HCT116 (cell line): ENCODE measurements at regions not wholly inside any gene's neighbourhood (a gene's known extent, or its start where the extent isn't known, plus 50 kb on each side); places are given as distances from the start of the nearest gene placed in this dataset.

ENCODE experiments used
- ATAC-seq: fragments of 200-7000 bp; cut with Tn5 transposase; 2 replicates; pipeline ENCODE4 v1.9.1; 2020; ENCODE audit warnings: mild to moderate bottlenecking, moderate library complexity
- BruUV-seq: library from RNA; stranded (reverse); fragments of 400-500 nt; replicated peaks from 2 replicates; lab custom pipeline; 2021; lab: Mats Ljungman, UMichigan
- CTCF ChIA-PET: fragments of 300-600 bp; sonication (Branson Sonifier 250); formaldehyde crosslinking; loops from one replicate; lab custom pipeline; 2021; ENCODE audit warnings: antibody characterized with exemption; lab: Charles Lee
- POLR2A ChIA-PET: fragments of 300-600, 350-600 bp; sonication (Branson Sonifier 250); formaldehyde crosslinking; loops from one replicate; lab custom pipeline; 2021; ENCODE audit warnings: antibody characterized with exemption; lab: Charles Lee
- RAD21 ChIA-PET, 2 experiments: fragments of 300-600 bp; sonication (Branson Sonifier 250); formaldehyde crosslinking; loops; one replicate each; lab custom pipeline; 2023; ENCODE audit warnings: low total read pairs in 2 of 2; ENCODE audit not compliant: uncharacterized antibody in 2 of 2, unreplicated experiment in 2 of 2, low non-redundant PET in 1 of 2; lab: Charles Lee
- DNase-seq: peaks from one replicate; pipeline ENCODE4 v3.0.0-alpha.2; 2010; ENCODE audit warnings: low read depth, low spot score
- H2AFZ ChIP-seq: fragments of 200-600 bp; shearing (Covaris generic), sonication (generic); 2 replicates; pipeline ENCODE4 v1.6.1; 2017; ENCODE audit warnings: low read depth, mixed run types, mixed read lengths, antibody characterized with exemption, low read length; ENCODE audit not compliant: poor library complexity, severe bottlenecking
- H3K27ac ChIP-seq: 2 replicates; pipeline ENCODE4 v1.5.1; 2012; ENCODE audit warnings: low read depth, low read length
- H3K27me3 ChIP-seq: fragments of 200-600 bp; sonication (generic); 2 replicates; pipeline ENCODE4 v1.6.1; 2016; ENCODE audit warnings: mixed run types, low read length, mixed read lengths; ENCODE audit not compliant: insufficient read depth
- H3K36me3 ChIP-seq, 2 experiments: fragments of 200-500 bp in 1 of 2; fragments of 200-600 bp in 1 of 2; sonication (Bioruptor generic) in 1 of 2; sonication (generic) in 1 of 2; 2 replicates each; pipeline versions ENCODE4 v1.5.1 to v1.6.1; 2014 to 2016; ENCODE audit warnings: low read length in 2 of 2, inconsistent platforms in 1 of 2, mixed read lengths in 1 of 2, mixed run types in 1 of 2; ENCODE audit not compliant: insufficient read depth in 2 of 2, control insufficient read depth in 1 of 2
- H3K4me1 ChIP-seq, 2 experiments: fragments of 200-600 bp in 1 of 2; sonication (generic) in 1 of 2; 2 replicates each; pipeline versions ENCODE4 v1.5.1 to v1.6.1; 2012 to 2017; ENCODE audit warnings: low read length in 2 of 2, inconsistent platforms in 1 of 2, mild to moderate bottlenecking in 1 of 2, mixed read lengths in 1 of 2, mixed run types in 1 of 2, moderate library complexity in 1 of 2; ENCODE audit not compliant: insufficient read depth in 2 of 2, control insufficient read depth in 1 of 2
- H3K4me2 ChIP-seq: fragments of 200-600 bp; sonication (generic); 2 replicates; pipeline ENCODE4 v1.6.1; 2017; ENCODE audit warnings: mixed run types, low read length, mixed read lengths
- H3K4me3 ChIP-seq, 2 experiments: fragments of 200-600 bp in 1 of 2; sonication (generic) in 1 of 2; replicated peaks in 1 of 2; 2 replicates each; pipeline ENCODE4 v1.5.1; 2011 to 2016; ENCODE audit warnings: low read length in 2 of 2, control low read depth in 1 of 2, low read depth in 1 of 2, mild to moderate bottlenecking in 1 of 2, mixed read lengths in 1 of 2, mixed run types in 1 of 2
- H3K79me2 ChIP-seq: fragments of 200-600 bp; sonication (generic); 2 replicates; pipeline ENCODE4 v1.6.1; 2017; ENCODE audit warnings: mild to moderate bottlenecking, mixed run types, low read length, moderate library complexity, mixed read lengths; ENCODE audit not compliant: insufficient read depth
- H3K9ac ChIP-seq: fragments of 200-600 bp; sonication (generic); 2 replicates; pipeline ENCODE4 v1.6.1; 2016; ENCODE audit warnings: low read length, mixed read lengths
- H3K9me2 ChIP-seq: fragments of 200-600 bp; sonication (generic), shearing (Covaris generic); 2 replicates; pipeline ENCODE4 v1.6.1; 2017; ENCODE audit warnings: mixed run types, mild to moderate bottlenecking, moderate library complexity; ENCODE audit not compliant: insufficient read depth
- H3K9me3 ChIP-seq, 2 experiments: fragments of 200-500 bp in 1 of 2; fragments of 200-600 bp in 1 of 2; sonication (Bioruptor generic) in 1 of 2; sonication (generic) in 1 of 2; 2 replicates each; pipeline ENCODE4 v1.6.1; 2014 to 2017; ENCODE audit warnings: low read length in 2 of 2, mixed read lengths in 2 of 2, inconsistent platforms in 1 of 2, low read depth in 1 of 2, mild to moderate bottlenecking in 1 of 2, mixed run types in 1 of 2, moderate library complexity in 1 of 2; ENCODE audit not compliant: control insufficient read depth in 1 of 2, insufficient read depth in 1 of 2
- H4K20me1 ChIP-seq: fragments of 200-600 bp; sonication (generic), shearing (Covaris generic); 2 replicates; pipeline ENCODE4 v1.6.1; 2017; ENCODE audit warnings: mixed run types, mild to moderate bottlenecking, moderate library complexity; ENCODE audit not compliant: insufficient read depth
- CBX3 ChIP-seq: IDR thresholded peaks from 2 replicates; pipeline ENCODE4 v1.6.1; 2012; ENCODE audit warnings: low read depth
- CEBPB ChIP-seq: IDR thresholded peaks from 2 replicates; pipeline ENCODE4 v1.6.1; 2012; ENCODE audit warnings: low read depth
- EGR1 ChIP-seq: IDR thresholded peaks from 2 replicates; pipeline ENCODE4 v1.6.1; 2012; ENCODE audit warnings: low read depth
- ELF1 ChIP-seq: IDR thresholded peaks from 2 replicates; pipeline ENCODE4 v1.6.1; 2012; ENCODE audit warnings: low read depth, borderline replicate concordance
- EZH2 ChIP-seq: fragments of 200-600 bp; sonication (generic); IDR thresholded peaks from 2 replicates; pipeline ENCODE4 v1.6.1; 2017; ENCODE audit warnings: antibody characterized with exemption, mixed run types
- EZH2phosphoT487 ChIP-seq: fragments of 200-600 bp; IDR thresholded peaks from 2 replicates; pipeline ENCODE4 v1.6.1; 2018; ENCODE audit warnings: antibody characterized with exemption, borderline replicate concordance
- FOSL1 ChIP-seq: IDR thresholded peaks from 2 replicates; pipeline ENCODE4 v1.6.1; 2012; ENCODE audit warnings: low read depth
- JUND ChIP-seq: IDR thresholded peaks from 2 replicates; pipeline ENCODE4 v1.6.1; 2012
- POLR2A ChIP-seq: IDR thresholded peaks from 2 replicates; pipeline ENCODE4 v1.7.0; 2011; ENCODE audit warnings: borderline replicate concordance; ENCODE audit not compliant: insufficient read depth, insufficient read length; ENCODE audit errors: extremely low read depth
- POLR2AphosphoS5 ChIP-seq: IDR thresholded peaks from 2 replicates; pipeline ENCODE4 v1.6.1; 2011; ENCODE audit warnings: mild to moderate bottlenecking, low read depth, low read length, moderate library complexity
- RAD21 ChIP-seq: IDR thresholded peaks from 2 replicates; pipeline ENCODE4 v1.6.1; 2012; ENCODE audit warnings: low read depth, mild to moderate bottlenecking
- REST ChIP-seq: IDR thresholded peaks from 2 replicates; pipeline ENCODE4 v1.6.1; 2012; ENCODE audit warnings: low read depth
- SIN3A ChIP-seq: IDR thresholded peaks from 2 replicates; pipeline ENCODE4 v1.6.1; 2012; ENCODE audit warnings: low read depth
- SP1 ChIP-seq: IDR thresholded peaks from 2 replicates; pipeline ENCODE4 v1.6.1; 2012; ENCODE audit warnings: low read depth
- SRF ChIP-seq: IDR thresholded peaks from 2 replicates; pipeline ENCODE4 v1.6.1; 2012; ENCODE audit warnings: low read depth
- YY1 ChIP-seq: IDR thresholded peaks from 2 replicates; pipeline ENCODE4 v1.6.1; 2011; ENCODE audit warnings: low read length, low read depth, moderate library complexity, mild to moderate bottlenecking; ENCODE audit not compliant: insufficient replicate concordance; ENCODE audit errors: extremely low read depth
- ZNF274 ChIP-seq: fragments of 200-500 bp; sonication (Bioruptor generic); IDR thresholded peaks from 2 replicates; pipeline ENCODE4 v1.6.1; 2014; ENCODE audit warnings: mild to moderate bottlenecking, low read depth, low read length, inconsistent platforms
- intact Hi-C: fragments of 100-400 bp; cut with micrococcal nuclease; formaldehyde crosslinking; loops from 2 replicates; pipeline ENCODE4 v1.10.0; 2022
- TF ChIP-seq, protein P1 (sequence below): IDR thresholded peaks from 2 replicates; pipeline ENCODE4 v1.6.1; 2011; ENCODE audit warnings: mild to moderate bottlenecking, low read length, moderate library complexity; ENCODE audit not compliant: insufficient replicate concordance; ENCODE audit errors: extremely low read depth

DNA sequence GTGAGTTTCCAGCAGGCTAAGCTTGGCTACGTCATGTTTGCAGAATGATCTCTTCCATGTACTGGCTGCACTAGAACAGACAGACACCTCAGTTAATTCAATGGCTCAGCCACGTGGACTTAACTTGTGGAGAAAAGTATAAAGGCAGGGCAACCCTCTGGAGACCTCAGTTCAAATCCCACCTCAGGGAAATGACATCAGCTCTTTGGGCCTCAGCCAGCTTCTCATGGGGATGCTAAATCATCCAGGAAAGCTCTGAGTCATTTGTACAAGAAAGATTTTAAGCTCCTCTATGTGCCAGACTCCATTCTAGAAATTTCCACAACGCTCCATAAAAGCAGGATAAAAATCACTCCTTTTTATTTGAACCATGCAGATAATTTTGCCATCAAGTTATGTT, 128.5 kb upstream of the SALL4 start:
- DNase-seq (peak; percentile 6), ATAC-seq (no peak)
- no peaks in the 10 kb centered on the region for H3K36me3 ChIP-seq
- intact Hi-C loops: no loop called here
- H3K4me2 ChIP-seq: peak overlapping the region; percentile 22
- no peak overlapping the region for H2AFZ ChIP-seq
- H3K4me1 ChIP-seq: peaks cover 4 to 14% of the 10 kb centered on the region in 2 experiments; a peak in 2 of 4 replicates
- ChIA-PET POLR2A (interaction anchor here (1.3 kb wide), 1 partner anchor 23 kb away, joined by 3 read pairs; no protein-coding TSS in a partner anchor), RAD21 (no interaction called here), CTCF (interaction anchor here (1.2 to 1.4 kb wide), 2 partner anchors 11 to 36 kb away, joined by 3 to 6 read pairs; no protein-coding TSS in a partner anchor)
- H4K20me1 ChIP-seq: no peaks in the 10 kb centered on the region
- no peaks in the 10 kb centered on the region for H3K9me3 ChIP-seq
- H3K9ac ChIP-seq: no peak overlapping the region
- no peaks in the 10 kb centered on the region for H3K79me2 ChIP-seq
- H3K27ac ChIP-seq: no peak overlapping the region
- TF ChIP-seq JUND (0 out of 2 replicates have a peak, but pooled peaks have one; percentile 8), POLR2A (no peak)
- TF ChIP-seq, all 23 proteins: peak for 1
- H3K9me2 ChIP-seq: no peaks in the 10 kb centered on the region
- no TSS peak for BruUV-seq
- no peak overlapping the region for H3K4me3 ChIP-seq
- H3K27me3 ChIP-seq: no peaks in the 10 kb centered on the region

DNA sequence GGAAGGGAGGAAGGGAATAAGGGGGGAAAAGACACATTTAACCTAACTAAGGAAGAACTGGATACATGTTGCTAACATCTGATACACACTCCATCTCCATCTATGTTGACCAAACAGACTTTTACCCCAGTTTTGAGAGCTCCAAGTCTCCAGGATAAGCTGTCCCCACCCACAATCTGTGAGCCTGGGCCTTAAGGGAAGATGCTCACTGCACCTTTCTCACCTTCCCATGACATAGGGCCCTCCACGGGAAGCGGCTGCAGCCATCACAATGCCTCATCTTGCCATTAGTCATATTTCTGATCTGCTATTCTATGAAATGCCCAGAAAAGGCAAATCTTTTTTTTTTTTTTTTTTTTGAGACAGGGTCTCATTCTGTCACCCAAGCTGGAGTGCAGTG, 126.6 kb upstream of the SALL4 start:
- Histone ChIP-seq H3K9me3 (no peaks in the 10 kb centered on the region), H3K4me1 (peaks cover 4 to 14% of the 10 kb centered on the region in 2 experiments; a peak in 2 of 4 replicates), H4K20me1 (no peaks in the 10 kb centered on the region), H2AFZ (no peak overlapping the region), H3K4me2 (no peak overlapping the region), H3K9ac (no peak overlapping the region), H3K4me3 (no peak overlapping the region), H3K36me3 (no peaks in the 10 kb centered on the region), H3K79me2 (no peaks in the 10 kb centered on the region), H3K27ac (no peak overlapping the region), H3K9me2 (no peaks in the 10 kb centered on the region), H3K27me3 (no peaks in the 10 kb centered on the region)
- ATAC-seq (no peak), DNase-seq (no peak)
- CTCF ChIA-PET: no interaction called here
- RAD21 ChIA-PET: no interaction called here
- POLR2A ChIA-PET: no interaction called here
- intact Hi-C loops: no loop called here
- no TSS peak for BruUV-seq
- TF ChIP-seq REST (no peak), SRF (no peak), FOSL1 (no peak), EZH2 (no peak), JUND (no peak), ZNF274 (no peak), POLR2A (no peak), CEBPB (no peak), ELF1 (no peak), EGR1 (no peak), POLR2AphosphoS5 (no peak), YY1 (no peak), RAD21 (no peak), CBX3 (no peak), SIN3A (no peak), SP1 (no peak), EZH2phosphoT487 (no peak)
- TF ChIP-seq, protein P1, sequence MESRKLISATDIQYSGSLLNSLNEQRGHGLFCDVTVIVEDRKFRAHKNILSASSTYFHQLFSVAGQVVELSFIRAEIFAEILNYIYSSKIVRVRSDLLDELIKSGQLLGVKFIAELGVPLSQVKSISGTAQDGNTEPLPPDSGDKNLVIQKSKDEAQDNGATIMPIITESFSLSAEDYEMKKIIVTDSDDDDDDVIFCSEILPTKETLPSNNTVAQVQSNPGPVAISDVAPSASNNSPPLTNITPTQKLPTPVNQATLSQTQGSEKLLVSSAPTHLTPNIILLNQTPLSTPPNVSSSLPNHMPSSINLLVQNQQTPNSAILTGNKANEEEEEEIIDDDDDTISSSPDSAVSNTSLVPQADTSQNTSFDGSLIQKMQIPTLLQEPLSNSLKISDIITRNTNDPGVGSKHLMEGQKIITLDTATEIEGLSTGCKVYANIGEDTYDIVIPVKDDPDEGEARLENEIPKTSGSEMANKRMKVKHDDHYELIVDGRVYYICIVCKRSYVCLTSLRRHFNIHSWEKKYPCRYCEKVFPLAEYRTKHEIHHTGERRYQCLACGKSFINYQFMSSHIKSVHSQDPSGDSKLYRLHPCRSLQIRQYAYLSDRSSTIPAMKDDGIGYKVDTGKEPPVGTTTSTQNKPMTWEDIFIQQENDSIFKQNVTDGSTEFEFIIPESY: no peak
